Osteocyte (in vitro differentiated cells): ENCODE measurements at regions not wholly inside any gene's neighbourhood (a gene's known extent, or its start where the extent isn't known, plus 50 kb on each side); places are given as distances from the start of the nearest gene placed in this dataset.

Source experiments
- DNase-seq: peaks from one replicate; pipeline ENCODE4 v3.0.0; 2021; ENCODE audit warnings: mixed read lengths; ENCODE audit not compliant: unreplicated experiment; ENCODE audit errors: extremely low spot score
- H3K27ac Mint-ChIP-seq: one replicate; pipeline ENCODE4 v1.8.0; 2021; ENCODE audit warnings: mild to moderate bottlenecking, mixed read lengths; ENCODE audit not compliant: unreplicated experiment
- H3K27me3 Mint-ChIP-seq: one replicate; pipeline ENCODE4 v1.8.0; 2021; ENCODE audit warnings: mixed read lengths; ENCODE audit not compliant: unreplicated experiment
- H3K36me3 Mint-ChIP-seq: one replicate; pipeline ENCODE4 v1.8.0; 2021; ENCODE audit warnings: mixed read lengths; ENCODE audit not compliant: unreplicated experiment
- H3K4me1 Mint-ChIP-seq: one replicate; pipeline ENCODE4 v1.8.0; 2021; ENCODE audit warnings: mixed read lengths; ENCODE audit not compliant: unreplicated experiment
- H3K4me3 Mint-ChIP-seq: one replicate; pipeline ENCODE4 v1.8.0; 2021; ENCODE audit warnings: mild to moderate bottlenecking, moderate library complexity, mixed read lengths; ENCODE audit not compliant: unreplicated experiment
- H3K9me3 Mint-ChIP-seq: one replicate; pipeline ENCODE4 v1.8.0; 2021; ENCODE audit warnings: mixed read lengths; ENCODE audit not compliant: unreplicated experiment
- CTCF ChIP-seq: fragments of 200-600 bp; sonication (generic); IDR thresholded peaks from 2 replicates; pipeline ENCODE4 v1.5.0; 2021; ENCODE audit warnings: antibody characterized with exemption, mild to moderate bottlenecking, moderate library complexity

DNA sequence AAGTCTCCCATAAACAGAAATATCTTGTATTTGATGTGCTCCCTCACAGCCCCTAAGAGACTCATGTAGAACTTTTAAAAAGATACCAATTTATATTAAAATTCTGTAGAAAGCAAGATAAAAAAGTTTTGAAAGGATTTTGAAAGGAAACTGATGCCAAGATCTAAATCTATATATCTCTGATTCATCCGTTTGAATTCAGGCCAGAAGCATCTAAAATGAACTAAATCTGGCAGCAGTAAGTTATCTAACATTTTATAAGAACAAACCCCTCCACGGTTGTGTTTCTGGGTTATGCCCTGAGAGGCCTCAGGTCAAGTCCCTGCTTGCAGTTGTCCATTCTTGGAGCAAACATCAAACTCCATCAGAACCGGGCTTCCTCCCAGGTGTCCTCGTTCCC lies 165.8 kb downstream of the FBXO15 start:
- no peak overlapping the region for H3K27ac Mint-ChIP-seq
- H3K4me1 Mint-ChIP-seq = no peaks in the 10 kb centered on the region
- no peak overlapping the region for H3K4me3 Mint-ChIP-seq
- TF ChIP-seq CTCF = no peak
- no peaks in the 10 kb centered on the region for H3K36me3 Mint-ChIP-seq
- H3K27me3 Mint-ChIP-seq = no peaks in the 10 kb centered on the region
- no peak for DNase-seq
- H3K9me3 Mint-ChIP-seq = peaks cover 6% of the 10 kb centered on the region

DNA sequence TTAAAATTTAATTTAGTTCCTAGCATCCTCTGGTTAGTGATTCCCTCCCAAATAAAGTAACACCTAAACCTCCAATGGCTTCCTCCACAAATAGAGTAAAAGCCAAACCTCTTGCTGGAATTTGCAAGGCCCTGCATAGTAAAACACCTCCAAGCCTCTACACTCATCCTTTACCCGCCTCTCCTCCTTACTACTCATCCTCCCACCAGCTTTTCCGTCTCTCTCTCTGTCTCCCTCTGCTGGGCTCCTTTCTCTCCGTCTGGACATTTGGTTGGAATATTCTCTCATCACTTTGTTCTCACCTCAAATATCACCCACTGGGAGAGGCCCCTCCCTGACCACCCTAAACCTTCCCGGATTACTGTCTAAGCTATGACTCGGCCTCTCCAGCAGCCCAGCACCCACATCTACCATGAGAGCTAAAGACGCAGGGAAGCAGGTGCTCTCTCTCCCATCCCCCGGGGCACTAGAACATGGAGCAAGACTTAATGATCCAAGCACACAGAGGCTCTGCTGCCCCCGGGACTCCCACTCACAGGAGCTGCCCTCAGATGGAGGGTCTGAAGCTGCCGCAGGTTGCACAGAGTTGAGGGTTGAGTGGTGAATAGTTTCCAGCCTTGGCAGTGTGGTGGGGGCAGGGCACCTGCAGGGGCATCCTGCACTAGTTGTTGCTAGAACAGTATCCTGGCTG lies 167.2 kb downstream of the FBXO15 start:
- Mint-ChIP-seq H3K36me3 (no peaks in the 10 kb centered on the region), H3K4me1 (no peaks in the 10 kb centered on the region), H3K27ac (no peak overlapping the region), H3K4me3 (no peak overlapping the region), H3K27me3 (no peaks in the 10 kb centered on the region), H3K9me3 (peaks cover 6% of the 10 kb centered on the region)
- TF ChIP-seq CTCF = peak; percentile 51
- no peak for DNase-seq

DNA sequence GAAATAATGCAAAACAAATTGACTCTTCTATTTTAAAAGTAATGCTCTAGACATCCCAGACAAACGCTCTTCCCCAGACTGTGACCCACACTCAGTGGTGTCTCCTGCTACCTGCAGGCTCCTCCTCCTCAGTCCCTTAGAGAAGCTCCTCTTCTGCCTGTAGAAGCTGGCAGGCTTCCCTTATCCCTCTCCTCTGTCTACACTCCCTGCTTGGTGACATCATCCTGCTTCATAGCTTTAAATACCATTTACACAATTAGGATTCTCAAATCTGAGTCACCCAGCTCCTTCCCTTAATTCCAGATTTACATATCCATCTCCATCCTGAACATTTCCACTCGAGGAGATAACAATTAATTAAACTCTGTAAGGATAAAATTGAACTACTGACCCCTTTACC lies 167.9 kb downstream of the FBXO15 start:
- H3K27me3 Mint-ChIP-seq = no peaks in the 10 kb centered on the region
- H3K27ac Mint-ChIP-seq = no peak overlapping the region
- no peak for TF ChIP-seq CTCF
- no peak for DNase-seq
- H3K36me3 Mint-ChIP-seq = no peaks in the 10 kb centered on the region
- no peak overlapping the region for H3K4me3 Mint-ChIP-seq
- H3K9me3 Mint-ChIP-seq = peaks cover 6% of the 10 kb centered on the region
- no peaks in the 10 kb centered on the region for H3K4me1 Mint-ChIP-seq

DNA sequence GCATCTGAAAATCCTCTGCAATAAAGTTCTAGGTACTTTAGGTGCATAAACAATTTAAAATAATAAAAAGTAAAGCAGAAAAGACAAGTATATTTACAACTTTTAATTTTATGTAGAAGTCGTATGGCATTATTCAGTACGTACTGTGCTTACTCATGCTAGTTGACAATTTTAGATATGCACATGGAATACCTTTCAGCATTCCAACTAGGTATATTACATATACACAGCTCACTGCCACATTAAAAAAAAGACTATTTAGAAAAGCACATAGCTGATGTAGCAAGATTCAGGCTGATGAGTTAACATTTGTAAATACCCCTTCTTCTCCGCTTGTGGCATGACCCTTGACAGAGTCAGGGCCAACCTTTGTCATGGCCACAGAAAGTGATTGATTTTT lies 171.2 kb downstream of the FBXO15 start:
- Mint-ChIP-seq H3K4me3 (no peak overlapping the region), H3K9me3 (peaks cover 6% of the 10 kb centered on the region), H3K27ac (no peak overlapping the region), H3K36me3 (no peaks in the 10 kb centered on the region), H3K27me3 (no peaks in the 10 kb centered on the region), H3K4me1 (no peaks in the 10 kb centered on the region)
- TF ChIP-seq CTCF = no peak
- no peak for DNase-seq

DNA sequence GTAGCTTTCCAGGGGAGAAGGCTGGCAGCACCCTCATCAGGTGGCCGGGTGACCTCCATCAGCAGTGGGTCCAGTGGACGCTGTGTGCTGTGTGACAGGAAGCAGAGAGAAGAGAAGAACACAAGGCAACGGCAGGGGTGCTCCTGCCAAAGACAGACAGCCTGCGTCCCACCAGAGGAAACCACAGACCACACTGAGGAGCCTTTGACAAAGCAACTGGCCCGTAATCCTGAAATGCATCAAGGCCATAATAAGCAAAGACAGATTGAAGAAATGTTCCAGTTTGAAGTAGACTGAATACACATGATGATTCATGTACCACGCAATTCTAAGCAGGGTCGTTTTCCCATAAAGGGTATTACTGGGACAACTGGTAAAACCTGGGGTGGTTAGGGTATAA lies 172.4 kb downstream of the FBXO15 start:
- Mint-ChIP-seq H3K27me3 (no peaks in the 10 kb centered on the region), H3K4me1 (no peaks in the 10 kb centered on the region), H3K4me3 (no peak overlapping the region), H3K36me3 (no peaks in the 10 kb centered on the region), H3K9me3 (peaks cover 2% of the 10 kb centered on the region), H3K27ac (no peak overlapping the region)
- no peak for DNase-seq
- TF ChIP-seq CTCF = no peak
